PC-9 (cell line): ENCODE measurements at regions not wholly inside any gene's neighbourhood (a gene's known extent, or its start where the extent isn't known, plus 50 kb on each side); places are given as distances from the start of the nearest gene placed in this dataset.
"Not testable (repeated sequence)": the region's sequence is repeated elsewhere in the genome, so short reads cannot be mapped to it uniquely, and the experiment has no call there.

Experiments used
- BruUV-seq: library from RNA; stranded (reverse); fragments of 400-500 nt; replicated peaks from 2 replicates; lab custom pipeline; 2021; lab: Mats Ljungman, UMichigan
- CTCF ChIA-PET: fragments of 300-600 bp; sonication (Branson Sonifier 250); formaldehyde crosslinking; loops from one replicate; lab custom pipeline; 2022; ENCODE audit warnings: antibody characterized with exemption; lab: Charles Lee
- POLR2A ChIA-PET: fragments of 300-600 bp; sonication (Branson Sonifier 250); formaldehyde crosslinking; loops from one replicate; lab custom pipeline; 2022; ENCODE audit warnings: antibody characterized with exemption; ENCODE audit not compliant: unreplicated experiment; lab: Charles Lee
- DNase-seq, 2 experiments: peaks; one replicate each; pipeline versions ENCODE4 v3.0.0 to v3.0.0-alpha.2; 2015 to 2022; ENCODE audit warnings: mixed read lengths in 1 of 2
- H2AFZ ChIP-seq: fragments of 200-600 bp; sonication (generic); 2 replicates; pipeline ENCODE4 v1.8.1; 2017; ENCODE audit warnings: antibody characterized with exemption
- H3F3A ChIP-seq: fragments of 200-600 bp; sonication (generic); 2 replicates; pipeline ENCODE4 v1.8.1; 2017; ENCODE audit warnings: antibody characterized with exemption, mild to moderate bottlenecking, low read depth; ENCODE audit not compliant: insufficient read depth
- H3K27ac ChIP-seq: fragments of 200-600 bp; sonication (generic); 2 replicates; pipeline ENCODE4 v1.6.1; 2016; ENCODE audit warnings: mixed run types
- H3K27me3 ChIP-seq: fragments of 200-600 bp; sonication (generic); 2 replicates; pipeline ENCODE4 v1.6.1; 2016; ENCODE audit warnings: low read depth, mixed run types; ENCODE audit not compliant: insufficient read depth
- H3K36me3 ChIP-seq: fragments of 200-600 bp; sonication (generic); 2 replicates; pipeline ENCODE4 v1.6.1; 2016; ENCODE audit warnings: low read depth, mixed run types
- H3K4me1 ChIP-seq: fragments of 200-600 bp; sonication (generic); replicated peaks from 2 replicates; pipeline ENCODE4 v1.6.1; 2016; ENCODE audit warnings: mixed run types; ENCODE audit not compliant: insufficient read depth
- H3K4me2 ChIP-seq: fragments of 200-600 bp; sonication (generic); 2 replicates; pipeline ENCODE4 v1.6.1; 2017; ENCODE audit warnings: mixed run types
- H3K4me3 ChIP-seq: fragments of 200-600 bp; sonication (generic); 2 replicates; pipeline ENCODE4 v1.6.1; 2016; ENCODE audit warnings: mixed run types
- H3K79me2 ChIP-seq: fragments of 200-600 bp; sonication (generic); 2 replicates; pipeline ENCODE4 v1.6.1; 2017; ENCODE audit warnings: low read depth, mixed run types
- H3K9me2 ChIP-seq: fragments of 200-600 bp; sonication (generic); 2 replicates; pipeline ENCODE4 v1.8.1; 2017; ENCODE audit warnings: mild to moderate bottlenecking; ENCODE audit not compliant: insufficient read depth
- H3K9me3 ChIP-seq: fragments of 200-600 bp; sonication (generic); 2 replicates; pipeline ENCODE4 v1.8.1; 2016; ENCODE audit warnings: low read depth; ENCODE audit not compliant: insufficient read depth
- H4K20me1 ChIP-seq: fragments of 200-600 bp; sonication (generic); 2 replicates; pipeline ENCODE4 v1.8.1; 2017; ENCODE audit not compliant: insufficient read depth
- EZH2 ChIP-seq: fragments of 200-600 bp; sonication (generic); IDR thresholded peaks from 2 replicates; pipeline ENCODE4 v1.8.0; 2017; ENCODE audit warnings: antibody characterized with exemption, low read depth
- intact Hi-C: fragments of 100-400 bp; cut with micrococcal nuclease; formaldehyde crosslinking; loops from one replicate; pipeline ENCODE4 v1.10.0; 2022; ENCODE audit not compliant: unreplicated experiment
- TF ChIP-seq, protein P1 (sequence below): fragments of 200-600 bp; sonication (generic); conservative IDR thresholded peaks from 2 replicates; pipeline ENCODE4 v1.6.1; 2017; ENCODE audit warnings: mixed run types, antibody characterized with exemption, mild to moderate bottlenecking, moderate library complexity

DNA sequence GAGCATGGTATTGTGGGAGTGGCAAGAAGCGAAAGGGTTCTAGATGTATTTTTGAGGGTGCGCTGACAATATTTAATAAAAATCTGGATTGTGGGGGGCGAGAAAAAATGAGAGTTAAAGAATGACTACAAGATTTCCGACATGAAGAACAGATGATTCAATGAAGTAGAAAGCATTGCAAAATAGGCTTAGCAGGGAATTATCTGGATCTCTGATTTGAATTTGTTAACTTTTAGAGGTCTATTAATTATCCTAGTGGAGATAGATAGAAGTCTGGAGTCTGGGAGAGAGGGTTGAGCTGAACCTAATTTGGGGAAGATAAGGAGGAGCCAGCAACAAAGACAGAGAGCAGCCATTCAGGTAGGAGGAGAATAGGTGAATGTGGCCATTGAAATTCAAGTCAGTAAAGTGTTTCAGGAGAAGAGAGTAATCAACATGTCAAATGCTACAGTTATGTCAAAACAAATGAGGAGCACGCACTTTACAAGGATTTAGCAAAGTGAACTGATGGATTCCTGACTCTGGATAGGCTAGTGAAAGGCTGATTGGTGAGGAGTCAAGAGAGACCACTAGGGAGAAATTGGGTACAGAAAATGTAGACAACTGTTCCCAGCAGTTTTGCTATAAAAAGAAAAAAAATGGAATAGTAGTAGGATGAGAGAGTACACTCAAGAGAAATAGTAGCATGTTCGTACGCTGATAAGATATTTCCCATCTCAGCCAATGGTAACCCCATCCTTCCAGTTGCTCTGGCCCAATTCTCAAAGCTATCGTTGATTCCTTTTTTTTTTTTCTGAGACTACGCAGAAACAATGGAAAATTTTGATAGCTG lies 393.2 kb upstream of the CXADR start:
- Histone ChIP-seq H3K4me3 (no peak overlapping the region), H2AFZ (no peak overlapping the region), H3K27me3 (no peaks in the 10 kb centered on the region), H3K4me1 (no peaks in the 10 kb centered on the region), H3K4me2 (no peak overlapping the region), H3K9me3 (no peaks in the 10 kb centered on the region), H3K36me3 (no peaks in the 10 kb centered on the region), H4K20me1 (no peaks in the 10 kb centered on the region), H3K79me2 (no peaks in the 10 kb centered on the region), H3K9me2 (no peaks in the 10 kb centered on the region), H3K27ac (no peak overlapping the region), H3F3A (no peaks in the 10 kb centered on the region)
- DNase-seq: no peak
- POLR2A ChIA-PET: interaction anchor here (0.6 kb wide), 1 partner anchor 837 kb away, joined by 3 read pairs; no protein-coding TSS in a partner anchor
- no TSS peak for BruUV-seq
- TF ChIP-seq, protein P1, sequence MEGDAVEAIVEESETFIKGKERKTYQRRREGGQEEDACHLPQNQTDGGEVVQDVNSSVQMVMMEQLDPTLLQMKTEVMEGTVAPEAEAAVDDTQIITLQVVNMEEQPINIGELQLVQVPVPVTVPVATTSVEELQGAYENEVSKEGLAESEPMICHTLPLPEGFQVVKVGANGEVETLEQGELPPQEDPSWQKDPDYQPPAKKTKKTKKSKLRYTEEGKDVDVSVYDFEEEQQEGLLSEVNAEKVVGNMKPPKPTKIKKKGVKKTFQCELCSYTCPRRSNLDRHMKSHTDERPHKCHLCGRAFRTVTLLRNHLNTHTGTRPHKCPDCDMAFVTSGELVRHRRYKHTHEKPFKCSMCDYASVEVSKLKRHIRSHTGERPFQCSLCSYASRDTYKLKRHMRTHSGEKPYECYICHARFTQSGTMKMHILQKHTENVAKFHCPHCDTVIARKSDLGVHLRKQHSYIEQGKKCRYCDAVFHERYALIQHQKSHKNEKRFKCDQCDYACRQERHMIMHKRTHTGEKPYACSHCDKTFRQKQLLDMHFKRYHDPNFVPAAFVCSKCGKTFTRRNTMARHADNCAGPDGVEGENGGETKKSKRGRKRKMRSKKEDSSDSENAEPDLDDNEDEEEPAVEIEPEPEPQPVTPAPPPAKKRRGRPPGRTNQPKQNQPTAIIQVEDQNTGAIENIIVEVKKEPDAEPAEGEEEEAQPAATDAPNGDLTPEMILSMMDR: no peak
- TF ChIP-seq EZH2: no peak
- CTCF ChIA-PET: no interaction called here
- intact Hi-C loops: no loop called here

- H3K27ac ChIP-seq, intact Hi-C loops, H3K27me3 ChIP-seq, DNase-seq, H3K9me3 ChIP-seq, CTCF ChIA-PET, POLR2A ChIA-PET, H2AFZ ChIP-seq, H3K4me2 ChIP-seq, H3K36me3 ChIP-seq, H3K79me2 ChIP-seq, H4K20me1 ChIP-seq, H3K9me2 ChIP-seq, H3F3A ChIP-seq, H3K4me1 ChIP-seq, BruUV-seq, H3K4me3 ChIP-seq: not testable (repeated sequence)
These were observed 385.4 kb upstream of the CXADR start for GRCh38 chr21:17127395-17127794.

DNA sequence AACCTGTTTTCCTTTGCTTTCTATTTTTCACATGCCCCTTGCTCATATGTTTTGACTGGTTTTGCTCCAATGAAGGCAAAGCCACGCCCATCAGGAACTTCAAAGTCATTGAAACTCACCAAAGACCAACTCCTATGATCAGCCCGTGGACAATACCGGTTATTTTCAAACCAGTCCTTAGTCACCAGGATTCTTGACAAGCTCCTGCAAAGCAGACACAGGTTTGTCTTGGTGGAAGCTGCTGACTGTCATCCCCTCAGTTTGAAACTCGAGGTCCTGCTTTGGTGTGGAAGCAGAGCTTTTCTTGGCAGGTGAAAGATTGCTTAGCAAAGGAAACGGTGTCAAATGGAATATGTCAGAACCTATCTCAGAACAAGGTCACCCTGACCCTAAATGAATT lies 384.7 kb upstream of the CXADR start:
- Histone ChIP-seq H3K4me3 (no peak overlapping the region), H3K27me3 (no peaks in the 10 kb centered on the region), H3K27ac (no peak overlapping the region), H3F3A (no peaks in the 10 kb centered on the region), H3K4me2 (no peak overlapping the region), H2AFZ (no peak overlapping the region), H4K20me1 (no peaks in the 10 kb centered on the region), H3K9me2 (no peaks in the 10 kb centered on the region), H3K36me3 (no peaks in the 10 kb centered on the region), H3K79me2 (no peaks in the 10 kb centered on the region), H3K4me1 (no peaks in the 10 kb centered on the region), H3K9me3 (no peaks in the 10 kb centered on the region)
- intact Hi-C loops: no loop called here
- ChIA-PET POLR2A (no interaction called here), CTCF (no interaction called here)
- no TSS peak for BruUV-seq
- TF ChIP-seq, protein P1: no peak
- no peak for TF ChIP-seq EZH2
- DNase-seq: no peak

DNA sequence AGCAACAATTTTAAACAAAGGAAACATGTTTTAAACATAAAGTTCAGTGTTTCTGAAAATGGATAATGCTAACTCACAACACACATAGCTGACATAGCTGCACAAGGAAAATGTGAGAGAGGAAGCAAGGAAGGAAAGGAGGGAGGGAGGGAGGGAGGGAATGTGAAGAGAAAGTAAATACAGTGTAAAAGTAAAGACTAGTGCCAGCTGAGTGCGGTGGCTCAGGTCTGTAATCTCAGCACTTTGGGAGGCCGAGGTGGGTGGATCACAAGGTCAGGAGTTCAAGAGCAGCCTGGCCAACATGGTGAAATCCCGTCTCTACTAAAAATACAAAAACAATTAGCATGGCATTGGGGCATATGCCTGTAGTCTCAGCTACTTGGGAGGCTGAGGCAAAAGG lies 373.7 kb upstream of the CXADR start:
- H3K27me3 ChIP-seq, BruUV-seq, H4K20me1 ChIP-seq, POLR2A ChIA-PET, H3K4me1 ChIP-seq, H3K9me2 ChIP-seq, H3F3A ChIP-seq, H3K9me3 ChIP-seq, H3K36me3 ChIP-seq, intact Hi-C loops, H3K27ac ChIP-seq, DNase-seq, H3K79me2 ChIP-seq: not testable (repeated sequence)
- Histone ChIP-seq H3K4me3 (peak overlapping the region; percentile 46; the same call in 1 of the 2 replicates), H2AFZ (0 out of 2 replicates have a peak overlapping the region, but pooled peaks have one; percentile 26), H3K4me2 (peak overlapping the region; percentile 65)
- CTCF ChIA-PET: interaction anchor here (0.6 kb wide), 1 partner anchor 245 kb away, joined by 11 read pairs; no protein-coding TSS in a partner anchor
